H1 (cell line): ENCODE measurements at regions not wholly inside any gene's neighbourhood (a gene's known extent, or its start where the extent isn't known, plus 50 kb on each side); places are given as distances from the start of the nearest gene placed in this dataset.
A peak's percentile ranks its signal among the peaks of the same experiment; 100 is the strongest.

Source experiments
- CTCF ChIA-PET: fragments of 300-600 bp; sonication (Branson Sonifier 250); formaldehyde crosslinking; loops from one replicate; lab custom pipeline; 2021; ENCODE audit not compliant: partially characterized antibody; lab: Charles Lee
- POLR2A ChIA-PET: fragments of 300-600 bp; sonication (Branson Sonifier 250); formaldehyde crosslinking; loops from one replicate; lab custom pipeline; 2021; ENCODE audit warnings: inconsistent platforms; ENCODE audit not compliant: partially characterized antibody; lab: Charles Lee
- DNase-seq, 2 experiments: peaks; one replicate each; pipeline versions ENCODE4 v3.0.0 to v3.0.0-alpha.2; 2010 to 2022; ENCODE audit warnings: low spot score in 2 of 2, low read depth in 1 of 2, mixed read lengths in 1 of 2
- FAIRE-seq: peaks from 2 replicates; lab custom pipeline; 2011; peaks lifted over from hg19 to GRCh38; lab: Jason Lieb, UNC
- H2AFZ ChIP-seq: 2 replicates; pipeline ENCODE4 v1.8.1; 2012; ENCODE audit warnings: low read length, inconsistent platforms
- H2AK5ac ChIP-seq: 2 replicates; pipeline ENCODE4 v1.6.1; 2013; ENCODE audit warnings: low read depth, low read length
- H2BK120ac ChIP-seq: replicated peaks from 2 replicates; pipeline ENCODE3; 2013; ENCODE audit warnings: low read depth, low read length, inconsistent platforms
- H2BK12ac ChIP-seq: 2 replicates; pipeline ENCODE4 v1.6.1; 2013; ENCODE audit warnings: low read depth, low read length
- H2BK15ac ChIP-seq: 2 replicates; pipeline ENCODE4 v1.6.1; 2013; ENCODE audit warnings: low read length
- H2BK20ac ChIP-seq: 2 replicates; pipeline ENCODE4 v1.6.1; 2013; ENCODE audit warnings: low read length
- H2BK5ac ChIP-seq: 2 replicates; pipeline ENCODE4 v1.6.1; 2013; ENCODE audit warnings: low read depth, low read length
- H3K14ac ChIP-seq: 2 replicates; pipeline ENCODE4 v1.6.1; 2013; ENCODE audit warnings: inconsistent platforms; ENCODE audit not compliant: insufficient read length
- H3K18ac ChIP-seq: 2 replicates; pipeline ENCODE4 v1.6.1; 2013; ENCODE audit warnings: low read length; ENCODE audit errors: extremely low read depth
- H3K23ac ChIP-seq: 2 replicates; pipeline ENCODE4 v1.6.1; 2013; ENCODE audit warnings: inconsistent platforms; ENCODE audit not compliant: insufficient read length
- H3K23me2 ChIP-seq: 2 replicates; pipeline ENCODE4 v1.6.1; 2013; ENCODE audit warnings: low read depth, low read length
- H3K27ac ChIP-seq: 2 replicates; pipeline ENCODE4 v1.6.1; 2011; ENCODE audit warnings: low read depth, low read length, inconsistent platforms
- H3K27me3 ChIP-seq, 4 experiments: replicated peaks in 1 of 4; 1 replicate in 1 of 4; 2 replicates in 3 of 4; pipeline versions ENCODE4 v1.6.1 to v1.8.1; 2011 to 2013; ENCODE audit warnings: low read length in 3 of 4, mild to moderate bottlenecking in 3 of 4, inconsistent platforms in 2 of 4, mixed read lengths in 2 of 4, moderate library complexity in 1 of 4; ENCODE audit not compliant: control insufficient read depth in 3 of 4, insufficient read depth in 3 of 4; ENCODE audit errors: extremely low read depth in 1 of 4
- H3K36me3 ChIP-seq, 4 experiments: 2 replicates each; pipeline versions ENCODE4 v1.6.1 to v1.8.1; 2011 to 2013; ENCODE audit warnings: mild to moderate bottlenecking in 4 of 4, low read length in 3 of 4, moderate library complexity in 2 of 4, control low read depth in 1 of 4, inconsistent platforms in 1 of 4; ENCODE audit not compliant: insufficient read depth in 4 of 4, control insufficient read depth in 2 of 4
- H3K4ac ChIP-seq: replicated peaks from 2 replicates; pipeline ENCODE3; 2013; ENCODE audit warnings: low read length, low read depth, mixed read lengths, inconsistent platforms; ENCODE audit not compliant: insufficient read length
- H3K4me1 ChIP-seq, 4 experiments: replicated peaks in 1 of 4; 1 replicate in 1 of 4; 2 replicates in 3 of 4; pipeline versions ENCODE4 v1.6.1 to v1.8.1; 2011 to 2013; ENCODE audit warnings: low read length in 3 of 4, inconsistent platforms in 2 of 4, mixed read lengths in 1 of 4; ENCODE audit not compliant: insufficient read depth in 4 of 4, control insufficient read depth in 3 of 4
- H3K4me2 ChIP-seq, 2 experiments: 2 replicates each; pipeline versions ENCODE4 v1.6.1 to v1.8.1; 2011 to 2013; ENCODE audit warnings: low read depth in 2 of 2, low read length in 2 of 2, control low read depth in 1 of 2, inconsistent platforms in 1 of 2, mild to moderate bottlenecking in 1 of 2; ENCODE audit not compliant: insufficient read depth in 1 of 2
- H3K4me3 ChIP-seq, 4 experiments: fragments of 200-600, 300-600 bp in 1 of 4; sonication (generic), shearing (Covaris generic), sonication (Bioruptor Twin) in 1 of 4; 2 replicates each; pipeline versions ENCODE4 v1.5.1 to v1.8.1; 2011 to 2016; ENCODE audit warnings: low read length in 4 of 4, low read depth in 3 of 4, control low read depth in 2 of 4, inconsistent platforms in 2 of 4, mild to moderate bottlenecking in 2 of 4, mixed read lengths in 1 of 4, moderate library complexity in 1 of 4; ENCODE audit not compliant: insufficient read depth in 2 of 4; ENCODE audit errors: extremely low read depth in 1 of 4
- H3K56ac ChIP-seq: replicated peaks from 2 replicates; pipeline ENCODE3; 2013; ENCODE audit warnings: low read depth, mild to moderate bottlenecking, mixed read lengths, low read length, inconsistent platforms; ENCODE audit not compliant: insufficient read length
- H3K79me1 ChIP-seq: 2 replicates; pipeline ENCODE4 v1.6.1; 2013; ENCODE audit warnings: low read depth, low read length, control low read depth
- H3K79me2 ChIP-seq, 2 experiments: 2 replicates each; pipeline versions ENCODE4 v1.6.1 to v1.8.1; 2012 to 2013; ENCODE audit warnings: low read length in 2 of 2, mild to moderate bottlenecking in 2 of 2, inconsistent platforms in 1 of 2; ENCODE audit not compliant: insufficient read depth in 2 of 2, control insufficient read depth in 1 of 2
- H3K9ac ChIP-seq, 4 experiments: replicated peaks in 1 of 4; 1 replicate in 1 of 4; 2 replicates in 3 of 4; pipeline versions ENCODE4 v1.6.1 to v1.8.1; 2011 to 2013; ENCODE audit warnings: low read depth in 3 of 4, low read length in 3 of 4, control low read depth in 2 of 4, mild to moderate bottlenecking in 2 of 4, moderate library complexity in 2 of 4, inconsistent platforms in 1 of 4; ENCODE audit errors: extremely low read depth in 1 of 4
- H3K9me3 ChIP-seq, 2 experiments: 2 replicates each; pipeline versions ENCODE4 v1.6.1 to v1.8.1; 2012 to 2013; ENCODE audit warnings: mild to moderate bottlenecking in 2 of 2, moderate library complexity in 2 of 2, control low read depth in 1 of 2, inconsistent platforms in 1 of 2, low read depth in 1 of 2, low read length in 1 of 2, mixed read lengths in 1 of 2; ENCODE audit not compliant: insufficient read depth in 2 of 2
- H4K20me1 ChIP-seq, 2 experiments: replicated peaks in 1 of 2; 2 replicates each; pipeline versions ENCODE3 to v1.8.1; 2011 to 2013; ENCODE audit warnings: inconsistent platforms in 2 of 2, low read length in 2 of 2, mild to moderate bottlenecking in 1 of 2; ENCODE audit not compliant: insufficient read depth in 2 of 2, control insufficient read depth in 1 of 2
- H4K5ac ChIP-seq: 2 replicates; pipeline ENCODE4 v1.6.1; 2013; ENCODE audit warnings: low read length, low read depth, mixed read lengths, inconsistent platforms; ENCODE audit not compliant: insufficient read length
- H4K8ac ChIP-seq: 2 replicates; pipeline ENCODE4 v1.8.0; 2013; ENCODE audit warnings: mild to moderate bottlenecking, moderate library complexity, low read length, inconsistent platforms; ENCODE audit not compliant: insufficient read depth; ENCODE audit errors: extremely low read depth
- H4K91ac ChIP-seq: replicated peaks from 2 replicates; pipeline ENCODE3; 2013; ENCODE audit warnings: low read length, mixed read lengths, inconsistent platforms; ENCODE audit not compliant: insufficient read length
- BACH1 ChIP-seq: IDR thresholded peaks from 2 replicates; pipeline ENCODE4 v1.6.1; 2012; ENCODE audit warnings: low read length, improper control_type of control experiment
- CBX8 ChIP-seq: fragments of 300-800, 300-1000 bp; sonication (generic); IDR thresholded peaks from 2 replicates; pipeline ENCODE4 v1.7.1; 2016; ENCODE audit warnings: low read depth, low read length, borderline replicate concordance
- JUND ChIP-seq: IDR thresholded peaks from 2 replicates; pipeline ENCODE4 v1.6.1; 2011; ENCODE audit warnings: mild to moderate bottlenecking, improper control_type of control experiment, low read length
- RFX5 ChIP-seq: IDR thresholded peaks from 2 replicates; pipeline ENCODE4 v1.6.1; 2011; ENCODE audit warnings: low read depth, low read length, improper control_type of control experiment, borderline replicate concordance
- TAF7 ChIP-seq: optimal IDR thresholded peaks from 2 replicates; pipeline ENCODE3; 2011; ENCODE audit warnings: low read depth, mild to moderate bottlenecking, inconsistent platforms, low read length, moderate library complexity, borderline replicate concordance
- TBP ChIP-seq: IDR thresholded peaks from 2 replicates; pipeline ENCODE4 v1.6.1; 2011; ENCODE audit warnings: low read depth, low read length, improper control_type of control experiment
- TCF12 ChIP-seq: IDR thresholded peaks from 2 replicates; pipeline ENCODE4 v1.6.1; 2011; ENCODE audit warnings: low read depth, mild to moderate bottlenecking, low read length
- ZNF274 ChIP-seq: IDR thresholded peaks from 2 replicates; pipeline ENCODE4 v1.7.0; 2012; ENCODE audit warnings: low read length, borderline replicate concordance; ENCODE audit errors: extremely low read depth
- WGBS, 2 experiments: shearing (Covaris generic) in 1 of 2; methylation state at CpG; one replicate each; pipeline versions ENCODE4 v1.1.6 to v1.1.7; 2013 to 2015; ENCODE audit warnings: low lambda C conversion rate in 2 of 2, mixed read lengths in 2 of 2, inconsistent platforms in 1 of 2, low coverage in 1 of 2, missing lambda C conversion rate in 1 of 2; ENCODE audit not compliant: insufficient replicate concordance in 2 of 2, insufficient coverage in 1 of 2, insufficient read length in 1 of 2; ENCODE audit errors: extremely low coverage in 1 of 2, missing lambda C conversion rate in 1 of 2; 5-methylcytosine and 5-hydroxymethylcytosine counted together

DNA sequence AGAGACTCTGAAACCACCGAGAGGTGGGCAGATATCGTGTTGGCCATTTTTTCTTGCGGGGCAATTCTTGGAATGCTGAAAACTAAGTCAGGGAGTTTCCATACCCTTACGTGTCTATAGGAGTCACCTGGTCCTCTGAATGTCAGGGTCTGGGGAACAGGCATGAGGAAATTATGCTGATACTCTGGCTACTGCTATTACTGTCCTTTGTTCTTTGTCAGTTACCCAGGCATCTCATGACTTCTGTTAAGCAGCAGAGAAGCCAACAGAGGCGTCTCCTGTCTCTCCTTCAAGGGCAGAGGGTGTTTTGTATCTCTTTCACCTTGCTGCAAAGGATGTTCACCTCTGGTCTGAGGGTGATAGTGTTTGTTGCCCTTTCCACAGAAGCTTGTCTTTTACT lies 559.5 kb upstream of the CCDC54 start:
- FAIRE-seq: no peak
- Histone ChIP-seq H3K27ac (no peak overlapping the region), H3K23me2 (no peaks in the 10 kb centered on the region), H3K14ac (no peak overlapping the region), H3K36me3 (no peaks in the 10 kb centered on the region; a peak in 1 of 8 replicates), H2BK15ac (0 out of 2 replicates have a peak overlapping the region, but pooled peaks have one; percentile 5), H3K9me3 (peaks cover 0 to 4% of the 10 kb centered on the region in 2 experiments; a peak in 1 of 4 replicates), H4K91ac (peak overlapping the region; percentile 70), H3K79me1 (no peaks in the 10 kb centered on the region), H3K56ac (no peak overlapping the region), H2BK5ac (peak overlapping the region; percentile 37; the same call in 1 of the 2 replicates), H2BK20ac (peak overlapping the region; percentile 68; the same call in 1 of the 2 replicates), H3K23ac (no peak overlapping the region), H3K27me3 (no peaks in the 10 kb centered on the region), H2AFZ (peak overlapping the region; percentile 67; the same call in 1 of the 2 replicates), H4K8ac (no peak overlapping the region), H3K4ac (no peak overlapping the region), H4K20me1 (no peaks in the 10 kb centered on the region), H3K4me1 (peaks cover 0 to 8% (median 3%) of the 10 kb centered on the region in 4 experiments; a peak in 2 of 7 replicates), H2BK12ac (peak overlapping the region; percentile 82), H3K18ac (peak overlapping the region; percentile 39; the same call in 1 of the 2 replicates), H3K4me3 (no peak overlapping the region), H3K79me2 (no peaks in the 10 kb centered on the region), H3K9ac (no peak overlapping the region; a peak in 1 of 7 replicates), H2AK5ac (no peak overlapping the region; the same call in 1 of the 2 replicates), H4K5ac (no peak overlapping the region), H2BK120ac (peak overlapping the region; percentile 50), H3K4me2 (no peak overlapping the region)
- POLR2A ChIA-PET: no interaction called here
- WGBS, 2 experiments: 87% methylated on average over 5 of the region's 5 CpGs; no CpG with 5 or more reads in 1 of the 2 experiments
- CTCF ChIA-PET: interaction anchor here (1.5 to 1.8 kb wide), 2 partner anchors 188 to 247 kb away, joined by 4 to 6 read pairs; no protein-coding TSS in a partner anchor
- no peak for DNase-seq
- no peak for TF ChIP-seq RFX5
- no peak for TF ChIP-seq CBX8
- no peak for TF ChIP-seq ZNF274
- no peak for TF ChIP-seq TBP
- TF ChIP-seq TCF12: no peak
- TF ChIP-seq TAF7: no peak
- TF ChIP-seq JUND: no peak
- TF ChIP-seq BACH1: no peak
